HG03457 (cell line): ENCODE measurements at regions not wholly inside any gene's neighbourhood (a gene's known extent, or its start where the extent isn't known, plus 50 kb on each side); places are given as distances from the start of the nearest gene placed in this dataset.

Experiments
- ATAC-seq: cut with Tn5 transposase; IDR thresholded peaks from one replicate; pipeline ENCODE4 v1.9.1; 2021; ENCODE audit warnings: moderate number of reproducible peaks; ENCODE audit not compliant: unreplicated experiment

- ATAC-seq = peak; percentile 90
Observed at GRCh38 chr6:113381959-113382358, 475.2 kb upstream of the MARCKS start.

DNA sequence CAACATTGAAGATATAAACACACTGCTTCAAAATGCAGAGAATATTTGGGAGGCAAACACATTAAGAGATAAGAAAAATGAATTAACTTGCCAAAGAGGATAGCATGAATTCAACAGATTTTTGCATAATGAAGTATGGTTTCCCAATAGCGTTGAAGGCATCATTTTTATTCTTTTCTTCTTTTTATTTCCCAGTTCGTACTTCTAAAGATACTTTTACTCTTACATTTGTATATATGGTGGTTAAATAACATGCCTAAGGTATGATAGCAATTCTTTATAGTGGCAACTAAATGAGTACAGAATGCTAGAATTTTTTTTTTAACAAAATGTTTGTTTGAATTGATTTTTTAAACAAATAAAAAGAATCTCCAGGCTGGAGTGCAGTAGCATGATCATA, 473.4 kb upstream of the MARCKS start:
- no peak for ATAC-seq

DNA sequence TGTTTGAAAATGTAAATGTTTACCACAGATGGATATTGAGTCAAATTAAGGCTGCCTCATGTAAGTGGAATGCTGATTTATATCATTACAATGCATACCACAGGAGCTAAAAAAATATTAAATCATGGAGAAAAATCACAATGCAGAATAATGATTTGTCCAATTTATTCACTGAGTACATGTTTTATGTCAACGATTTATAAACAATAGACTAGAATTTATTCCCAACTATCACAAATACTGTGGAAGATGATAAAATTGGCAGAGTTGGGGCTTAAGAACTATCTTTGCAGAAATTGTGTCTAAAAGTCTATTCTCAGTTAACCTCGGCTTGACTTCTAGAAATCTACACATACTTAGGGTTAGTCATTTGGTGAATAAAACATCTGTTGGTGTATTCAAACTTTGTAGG, 472.1 kb upstream of the MARCKS start:
- ATAC-seq = no peak

- ATAC-seq = no peak
Observed at GRCh38 chr6:113388996-113389395, 468.1 kb upstream of the MARCKS start.

DNA sequence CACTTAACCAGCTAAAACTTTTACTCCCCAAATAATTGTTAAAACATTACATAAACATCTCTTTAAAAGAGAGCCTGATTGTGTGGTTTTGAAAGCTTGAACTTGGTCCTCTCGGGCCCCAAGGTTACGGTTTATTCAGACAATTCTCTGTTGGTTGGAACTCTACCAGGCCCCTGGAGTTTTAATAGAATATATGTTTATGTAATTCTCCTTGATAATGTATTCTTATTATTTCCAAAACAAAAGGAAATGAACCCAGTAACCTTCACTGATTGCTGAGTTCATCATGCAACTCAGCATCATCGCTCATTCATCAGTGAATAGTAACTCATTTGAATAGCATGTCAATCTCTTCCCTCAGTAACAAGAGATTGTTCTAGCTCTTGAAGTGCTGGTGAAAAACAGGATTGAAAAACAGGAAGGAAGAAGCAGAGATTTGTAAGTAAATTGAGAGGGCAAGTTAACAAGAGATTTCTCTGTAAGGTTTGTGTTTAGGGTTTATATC, 464.5 kb upstream of the MARCKS start:
- ATAC-seq = no peak

GRCh38 chr6:113394216-113394615, 462.9 kb upstream of the MARCKS start:
- no peak for ATAC-seq

DNA sequence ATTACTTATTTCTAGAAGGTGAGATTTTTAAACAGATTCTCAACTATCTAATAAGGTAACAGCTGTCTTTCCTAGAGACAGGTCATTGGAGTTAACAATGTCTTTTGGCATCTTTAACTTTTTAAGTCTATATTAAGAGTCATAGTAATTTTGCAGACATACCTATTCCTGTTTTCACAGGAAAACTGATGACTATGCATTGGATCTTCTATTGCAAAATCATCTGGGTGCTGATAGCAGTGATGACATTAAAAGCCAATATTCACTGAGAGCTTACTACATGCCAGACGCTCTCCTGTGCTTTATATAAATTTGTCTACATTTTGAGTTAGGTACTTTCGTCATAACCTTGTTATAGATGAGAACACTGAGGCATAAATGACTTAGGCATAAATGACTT, 462.4 kb upstream of the MARCKS start:
- no peak for ATAC-seq

GRCh38 chr6:113396730-113397129, 460.4 kb upstream of the MARCKS start:
- ATAC-seq = no peak

DNA sequence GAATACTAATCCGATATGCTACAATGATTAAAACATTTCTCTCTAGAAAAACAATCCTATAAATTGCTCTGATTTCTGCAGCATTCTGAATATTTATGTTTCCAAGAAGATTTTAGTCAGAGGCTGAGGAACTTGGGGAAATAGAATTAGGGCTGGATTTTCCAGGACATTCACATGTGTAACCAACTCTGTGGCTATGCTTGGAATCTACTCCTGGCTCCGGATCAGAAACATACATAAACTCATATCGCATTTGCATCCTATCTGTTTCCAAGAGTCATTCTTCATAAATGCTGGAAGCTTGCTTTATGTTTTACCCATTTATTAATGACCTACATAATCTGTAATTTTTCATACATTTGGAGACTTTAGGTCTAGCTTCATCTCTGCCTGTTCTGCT, 459.9 kb upstream of the MARCKS start:
- ATAC-seq = no peak

DNA sequence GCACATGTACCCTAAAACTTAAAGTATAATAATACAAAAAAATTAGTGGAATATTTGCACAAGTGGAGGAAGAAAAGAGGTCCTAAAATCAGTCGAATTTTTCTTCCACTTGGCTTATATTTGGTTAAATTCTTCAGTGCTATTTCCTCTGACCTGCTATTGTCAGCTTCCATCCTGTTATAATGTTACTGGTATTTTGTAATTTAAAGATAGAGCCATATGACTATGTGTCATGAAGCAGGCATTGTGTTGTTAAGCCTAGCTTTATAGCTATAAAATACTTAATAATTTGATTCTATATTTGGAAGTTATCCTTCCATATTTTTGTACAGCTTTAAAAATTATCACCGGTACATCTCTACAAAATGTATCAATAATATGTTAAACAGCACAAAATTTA, 455.9 kb upstream of the MARCKS start:
- ATAC-seq = no peak

DNA sequence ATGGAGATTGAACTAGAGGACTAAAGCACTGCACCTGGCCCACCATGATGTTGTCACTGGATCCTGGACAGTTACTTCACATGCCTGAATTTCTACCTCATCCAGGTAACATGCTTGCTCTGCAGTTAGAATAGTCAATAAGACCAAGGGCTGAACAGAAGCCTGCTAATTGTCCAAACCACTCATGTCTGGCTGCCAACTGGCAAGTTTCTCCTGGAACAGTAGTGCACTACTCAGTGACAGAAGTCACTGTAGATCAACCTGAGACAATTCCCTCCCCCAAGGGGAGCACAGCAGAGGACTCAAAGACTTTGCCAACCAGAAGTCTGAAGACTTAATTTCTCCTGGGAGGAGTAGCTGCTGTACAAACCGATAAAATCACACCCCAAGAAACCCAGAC, 454.6 kb upstream of the MARCKS start:
- ATAC-seq = no peak

DNA sequence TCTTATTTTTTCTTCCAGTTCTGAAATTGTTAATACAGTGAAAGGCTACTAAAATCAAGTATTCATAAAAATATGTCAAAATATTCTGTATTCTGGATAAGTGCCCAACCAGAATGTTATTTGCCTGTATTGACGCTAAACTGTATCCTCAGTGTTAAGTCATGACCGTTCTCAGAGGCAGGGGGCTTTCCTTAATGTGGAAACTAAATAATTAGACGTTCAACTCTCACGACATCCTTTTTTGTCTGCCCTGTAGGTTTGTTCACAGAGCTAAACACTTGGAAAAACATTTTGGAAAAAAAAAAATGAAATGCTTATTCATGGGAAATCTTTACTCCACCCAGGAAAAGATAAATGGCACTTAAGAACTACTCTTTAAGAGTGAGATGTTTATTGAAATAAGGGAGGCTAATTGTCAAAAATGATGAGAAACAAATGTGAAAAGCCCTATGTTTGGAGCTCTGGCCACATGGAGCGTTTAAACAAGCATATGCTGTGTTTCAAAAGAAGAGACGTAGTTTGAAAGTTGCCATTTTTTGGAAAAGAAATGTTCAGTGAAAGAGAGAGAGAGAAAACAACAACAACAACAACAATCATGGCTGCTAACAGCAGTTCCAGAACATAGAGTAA, 453.1 kb upstream of the MARCKS start:
- ATAC-seq = no peak

- ATAC-seq = no peak
Observed at GRCh38 chr6:113405326-113406047, 451.7 kb upstream of the MARCKS start.

- no peak for ATAC-seq
Observed at GRCh38 chr6:113406048-113406695, 451.0 kb upstream of the MARCKS start.

- ATAC-seq = no peak
Observed at GRCh38 chr6:113411011-113411410, 446.1 kb upstream of the MARCKS start.

- ATAC-seq = no peak
Observed at GRCh38 chr6:113412589-113413357, 444.4 kb upstream of the MARCKS start.

DNA sequence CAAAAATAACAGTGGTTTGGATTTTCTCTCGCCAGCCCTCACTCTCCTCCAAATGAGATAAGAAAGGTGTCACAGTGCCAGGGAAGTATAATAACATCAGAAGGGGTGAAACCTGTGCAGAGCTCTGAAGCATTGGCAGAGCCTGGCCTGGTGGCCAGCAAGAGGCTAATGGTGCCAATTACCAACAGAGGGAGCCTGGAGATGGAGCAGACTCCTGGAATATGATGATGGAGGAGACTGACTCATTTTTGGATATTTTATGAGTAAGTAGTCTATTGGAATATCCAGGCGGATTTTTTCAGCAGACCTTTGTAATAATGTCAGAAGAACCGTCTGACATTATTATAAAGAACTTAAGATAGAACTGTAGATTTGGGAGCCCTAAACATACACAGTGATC, 442.6 kb upstream of the MARCKS start:
- no peak for ATAC-seq

- ATAC-seq = no peak
Observed at GRCh38 chr6:113416170-113416569, 441.0 kb upstream of the MARCKS start.

DNA sequence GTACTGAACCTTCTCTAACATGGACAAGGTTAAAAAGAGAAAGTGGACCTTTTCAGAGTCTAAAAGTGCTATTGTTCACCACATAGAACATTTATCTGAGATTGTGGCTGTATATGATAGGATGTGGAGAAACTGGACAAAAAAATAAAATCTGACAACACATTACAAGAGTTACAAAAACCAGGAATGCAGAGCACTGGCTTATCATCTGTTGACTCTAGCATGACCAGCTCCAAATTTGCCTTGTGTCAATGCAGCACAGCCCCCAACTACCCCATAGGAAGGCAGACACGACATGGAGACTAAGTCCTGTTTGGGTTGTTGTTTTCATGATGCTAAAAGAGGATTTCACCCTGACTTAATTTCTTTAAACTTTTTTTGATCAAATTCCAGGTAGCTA, 436.9 kb upstream of the MARCKS start:
- ATAC-seq = no peak

DNA sequence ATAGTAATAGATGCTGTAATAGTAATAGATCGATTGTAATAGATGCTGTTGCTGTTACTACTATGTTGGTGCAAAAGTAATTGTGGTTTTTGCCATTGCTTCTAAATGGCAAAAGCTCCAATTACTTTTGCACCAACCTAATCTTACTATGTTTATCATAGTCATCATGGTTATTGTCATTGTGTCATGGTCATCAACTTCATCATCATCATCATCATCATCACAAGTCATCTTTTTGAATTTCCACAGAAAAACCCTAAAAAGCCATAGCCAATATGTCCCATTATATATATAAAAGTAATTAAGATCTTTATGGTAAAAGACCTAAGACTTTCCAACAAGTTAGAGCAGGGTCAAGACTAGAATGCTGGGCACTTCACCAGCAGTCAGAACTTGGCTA, 435.1 kb upstream of the MARCKS start:
- ATAC-seq = no peak

- ATAC-seq = no peak
Observed at GRCh38 chr6:113423956-113424355, 433.2 kb upstream of the MARCKS start.
